Testis (tissue), 2 donors: ENCODE measurements at regions not wholly inside any gene's neighbourhood (a gene's known extent, or its start where the extent isn't known, plus 50 kb on each side); places are given as distances from the start of the nearest gene placed in this dataset.

Experiments used
- DNase-seq: peaks from one replicate; pipeline ENCODE4 v3.0.0-alpha.2; 2019
- H3K27ac ChIP-seq, 2 donors: fragments of 200-600 bp; sonication (generic); one replicate each; pipeline ENCODE4 v1.5.1; 2019
- H3K27me3 ChIP-seq: fragments of 200-600 bp; sonication (generic); one replicate; pipeline ENCODE4 v1.5.1; 2019
- H3K36me3 ChIP-seq: fragments of 200-600 bp; sonication (generic); one replicate; pipeline ENCODE4 v1.5.1; 2017; ENCODE audit warnings: low read depth; ENCODE audit errors: missing control alignments
- H3K4me1 ChIP-seq: fragments of 200-600 bp; sonication (generic); one replicate; pipeline ENCODE4 v1.5.1; 2019
- H3K4me3 ChIP-seq, 2 donors: fragments of 200-600 bp; sonication (generic); one replicate each; pipeline ENCODE4 v1.5.1; 2017 to 2019
- H3K9me3 ChIP-seq: fragments of 200-600 bp; sonication (generic); one replicate; pipeline ENCODE4 v1.5.1; 2017
- CTCF ChIP-seq, 3 experiments: fragments of 450-650 bp in 2 of 3; fragments of 200-600 bp in 1 of 3; sonication (generic) in 1 of 3; IDR thresholded peaks; one replicate each; pipeline ENCODE4 v1.5.1; 2016 to 2019; ENCODE audit warnings: antibody characterized with exemption in 3 of 3, mild to moderate bottlenecking in 2 of 3, moderate library complexity in 1 of 3
- POLR2A ChIP-seq: fragments of 450-650 bp; IDR thresholded peaks from one replicate; pipeline ENCODE4 v1.6.1; 2017; ENCODE audit warnings: antibody characterized with exemption, mild to moderate bottlenecking, moderate library complexity
- WGBS, 2 donors: methylation state at CpG; one replicate each; pipeline ENCODE4 v1.1.5; 2018; 5-methylcytosine and 5-hydroxymethylcytosine counted together
- intact Hi-C: fragments of 100-400 bp; cut with DNase I; formaldehyde crosslinking; loops from one replicate; pipeline ENCODE4 v1.15.1; 2023; ENCODE audit warnings: low total_unique reads

GRCh38 chr5:34584165-34584564, 72.0 kb upstream of the RAI14 start:
- TF ChIP-seq CTCF (IDR thresholded peaks at IDR 0.05) (no peak), POLR2A (no peak)
- no peaks in the 10 kb centered on the region for H3K27me3 ChIP-seq
- DNase-seq: no peak
- intact Hi-C loops: no loop called here
- H3K27ac ChIP-seq: no peak overlapping the region
- H3K4me1 ChIP-seq: peaks cover 4% of the 10 kb centered on the region
- no peak overlapping the region for H3K4me3 ChIP-seq
- no peaks in the 10 kb centered on the region for H3K9me3 ChIP-seq
- no peaks in the 10 kb centered on the region for H3K36me3 ChIP-seq

GRCh38 chr5:34585601-34586104, 70.5 kb upstream of the RAI14 start:
- WGBS, 2 donors: 75 to 76% methylated on average over 5 of the region's 5 CpGs
- intact Hi-C loops: no loop called here
- H3K4me1 ChIP-seq: peaks cover 4% of the 10 kb centered on the region
- no peak overlapping the region for H3K27ac ChIP-seq
- H3K9me3 ChIP-seq: no peaks in the 10 kb centered on the region
- no peak for DNase-seq
- H3K4me3 ChIP-seq: no peak overlapping the region
- H3K36me3 ChIP-seq: no peaks in the 10 kb centered on the region
- TF ChIP-seq CTCF (IDR thresholded peaks at IDR 0.05) (no peak), POLR2A (no peak)
- no peaks in the 10 kb centered on the region for H3K27me3 ChIP-seq

GRCh38 chr5:34586117-34586885, 69.8 kb upstream of the RAI14 start:
- 65 to 70% methylated on average over 15 of the region's 15 CpGs for WGBS, 2 donors
- Histone ChIP-seq H3K27ac (no peak overlapping the region), H3K4me3 (peak overlapping the region in 1 of 2 donors; percentile 4), H3K27me3 (no peaks in the 10 kb centered on the region), H3K4me1 (peaks cover 4% of the 10 kb centered on the region), H3K36me3 (no peaks in the 10 kb centered on the region), H3K9me3 (no peaks in the 10 kb centered on the region)
- intact Hi-C loops: no loop called here
- DNase-seq: peak; percentile 25
- TF ChIP-seq CTCF (IDR thresholded peaks at IDR 0.05) (no peak), POLR2A (no peak)

DNA sequence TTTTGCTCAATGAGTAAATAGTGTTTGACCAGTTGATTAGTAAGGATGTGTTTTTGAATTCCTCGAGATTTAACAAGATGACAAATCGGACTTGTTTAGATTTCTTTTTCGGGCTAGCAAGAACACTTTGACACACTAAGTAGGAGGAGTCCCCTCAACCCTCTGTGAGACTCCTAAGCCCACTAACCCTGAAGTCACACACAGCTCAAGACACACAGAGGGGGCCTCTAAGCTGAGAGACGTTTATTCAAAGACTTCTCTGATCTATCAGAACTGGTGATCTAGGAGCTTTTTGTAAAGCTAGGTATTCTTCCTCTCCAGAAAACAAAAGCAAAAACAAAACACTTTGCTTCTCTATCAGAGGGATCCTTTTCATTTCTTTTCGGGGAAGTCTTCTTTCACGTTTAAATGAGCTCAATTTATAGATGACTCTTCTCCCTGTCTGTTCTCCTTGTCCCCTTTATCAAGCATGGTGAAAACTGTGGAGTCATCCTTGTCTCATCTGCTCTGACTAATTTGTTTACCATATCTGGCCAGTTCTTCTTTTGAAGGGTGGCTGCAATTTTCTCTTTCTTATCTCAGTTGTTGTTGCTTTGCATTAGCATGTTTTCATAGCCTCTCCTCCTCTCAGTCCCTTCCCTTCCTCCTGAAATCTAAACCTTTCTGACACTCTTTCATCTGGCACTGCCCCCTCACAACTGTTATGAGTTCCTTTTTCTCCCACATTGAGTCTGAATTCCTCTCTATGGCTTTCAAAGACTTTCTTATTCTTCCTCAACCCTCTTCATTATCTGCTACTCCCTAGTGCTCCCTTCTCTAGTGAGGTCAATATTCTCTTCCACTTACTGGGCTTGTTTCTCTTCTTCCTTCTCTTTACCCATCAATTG, 68.5 kb upstream of the RAI14 start:
- intact Hi-C loops: no loop called here
- H3K36me3 ChIP-seq: no peaks in the 10 kb centered on the region
- H3K27me3 ChIP-seq: no peaks in the 10 kb centered on the region
- TF ChIP-seq POLR2A (no peak), CTCF (IDR thresholded peaks at IDR 0.05) (no peak)
- H3K4me3 ChIP-seq: no peak overlapping the region
- no peak for DNase-seq
- H3K9me3 ChIP-seq: no peaks in the 10 kb centered on the region
- H3K27ac ChIP-seq: no peak overlapping the region
- WGBS, 2 donors: 42 to 50% methylated on average over 6 of the region's 6 CpGs
- H3K4me1 ChIP-seq: peaks cover 4% of the 10 kb centered on the region
